ENCODE measurements at regions not wholly inside any gene's neighbourhood (a gene's known extent, or its start where the extent isn't known, plus 50 kb on each side); places are given as distances from the start of the nearest gene placed in this dataset.

DNA sequence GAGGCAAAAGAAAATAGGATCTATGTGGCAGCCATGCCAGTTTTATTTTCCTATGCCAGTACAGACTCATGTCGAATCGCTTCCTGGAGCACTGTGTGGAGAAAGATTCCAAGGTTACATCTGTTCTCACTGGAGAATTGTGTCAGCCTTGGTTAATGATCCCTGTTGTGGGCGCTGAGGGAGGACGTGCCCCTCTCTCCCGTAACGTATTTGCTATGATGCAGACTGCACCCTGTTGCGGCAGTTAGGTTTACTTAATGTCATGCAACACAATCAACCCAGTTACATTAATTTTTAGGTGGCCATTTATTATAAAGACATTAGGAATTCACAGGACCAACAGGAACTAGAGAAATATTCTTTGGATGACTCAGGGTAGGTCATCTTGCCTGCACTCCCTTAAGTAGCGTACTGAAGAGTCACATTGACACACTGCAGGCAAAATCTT is 892.9 kb downstream of the EFNB2 start:
- H3K27me3 ChIP-seq (ENCODE audit: control insufficient read depth in 1 of 2, insufficient read depth in 2 of 2, low read length in 2 of 2): no peaks in the 10 kb centered on the region
- no peak overlapping the region for H3K27ac ChIP-seq (ENCODE audit: low read length)
- no peaks in the 10 kb centered on the region for H3K9me3 ChIP-seq (ENCODE audit: control insufficient read depth in 2 of 2, low read length in 2 of 2)
- no peak overlapping the region for H3K4me3 ChIP-seq (ENCODE audit: low read length in 2 of 2)
- no peaks in the 10 kb centered on the region for H3K4me1 ChIP-seq (ENCODE audit: control insufficient read depth, insufficient read depth, low read length)
- no peaks in the 10 kb centered on the region for H3K36me3 ChIP-seq (ENCODE audit: control insufficient read depth in 2 of 2, insufficient read depth in 2 of 2, low read length in 2 of 2)
- H3K9ac ChIP-seq (ENCODE audit: low read length in 2 of 2): no peak overlapping the region

DNA sequence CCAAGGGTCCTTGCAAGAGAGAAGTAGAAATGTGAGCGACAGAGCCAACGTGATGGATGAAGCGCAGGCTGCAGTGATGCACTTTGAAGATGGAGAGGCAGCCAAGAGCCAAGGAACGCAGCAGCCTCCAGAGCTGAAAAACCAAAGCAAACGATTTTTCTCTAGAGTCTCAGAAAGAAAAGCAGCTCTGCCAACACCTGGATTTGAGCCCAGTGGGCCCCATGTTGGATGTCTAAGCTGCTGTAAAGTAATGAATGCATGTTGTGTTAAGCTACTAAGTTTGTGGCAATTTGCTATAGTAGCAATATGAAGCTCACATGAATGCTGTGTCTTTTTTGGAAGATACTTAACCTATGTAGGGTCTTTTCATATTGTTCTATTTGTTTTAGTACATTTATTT is 894.3 kb downstream of the EFNB2 start:
- no peak overlapping the region for H3K4me3 ChIP-seq (ENCODE audit: low read length in 2 of 2)
- H3K9me3 ChIP-seq (ENCODE audit: control insufficient read depth in 2 of 2, low read length in 2 of 2): no peaks in the 10 kb centered on the region
- H3K27ac ChIP-seq (ENCODE audit: low read length): no peak overlapping the region
- no peak overlapping the region for H3K9ac ChIP-seq (ENCODE audit: low read length in 2 of 2)
- H3K4me1 ChIP-seq (ENCODE audit: control insufficient read depth, insufficient read depth, low read length): no peaks in the 10 kb centered on the region
- no peaks in the 10 kb centered on the region for H3K36me3 ChIP-seq (ENCODE audit: control insufficient read depth in 2 of 2, insufficient read depth in 2 of 2, low read length in 2 of 2)
- no peaks in the 10 kb centered on the region for H3K27me3 ChIP-seq (ENCODE audit: control insufficient read depth in 1 of 2, insufficient read depth in 2 of 2, low read length in 2 of 2)

DNA sequence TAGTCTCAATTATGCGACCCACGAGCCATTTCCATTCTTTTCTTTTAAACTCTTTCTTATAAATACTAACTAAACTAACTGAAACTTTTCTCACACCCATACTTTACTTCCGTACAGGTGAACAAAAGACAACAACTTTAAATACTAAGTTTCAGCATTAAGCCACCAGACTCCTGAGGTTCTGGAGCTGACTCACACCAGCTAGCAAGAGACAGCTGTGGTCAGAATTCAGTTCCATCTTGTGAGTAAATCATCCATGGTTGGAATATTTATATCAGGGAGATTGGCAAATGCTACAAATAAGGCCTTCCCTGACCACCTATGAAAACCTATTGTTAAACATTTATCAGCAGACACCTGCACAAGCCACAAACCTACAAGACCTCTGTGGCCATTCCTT is 897.0 kb downstream of the EFNB2 start:
- Histone ChIP-seq H3K36me3 (ENCODE audit: control insufficient read depth in 2 of 2, insufficient read depth in 2 of 2, low read length in 2 of 2) (no peaks in the 10 kb centered on the region), H3K9me3 (ENCODE audit: control insufficient read depth in 2 of 2, low read length in 2 of 2) (no peaks in the 10 kb centered on the region), H3K4me3 (ENCODE audit: low read length in 2 of 2) (no peak overlapping the region), H3K27ac (ENCODE audit: low read length) (no peak overlapping the region), H3K4me1 (ENCODE audit: control insufficient read depth, insufficient read depth, low read length) (no peaks in the 10 kb centered on the region), H3K27me3 (ENCODE audit: control insufficient read depth in 1 of 2, insufficient read depth in 2 of 2, low read length in 2 of 2) (no peaks in the 10 kb centered on the region), H3K9ac (ENCODE audit: low read length in 2 of 2) (no peak overlapping the region)

DNA sequence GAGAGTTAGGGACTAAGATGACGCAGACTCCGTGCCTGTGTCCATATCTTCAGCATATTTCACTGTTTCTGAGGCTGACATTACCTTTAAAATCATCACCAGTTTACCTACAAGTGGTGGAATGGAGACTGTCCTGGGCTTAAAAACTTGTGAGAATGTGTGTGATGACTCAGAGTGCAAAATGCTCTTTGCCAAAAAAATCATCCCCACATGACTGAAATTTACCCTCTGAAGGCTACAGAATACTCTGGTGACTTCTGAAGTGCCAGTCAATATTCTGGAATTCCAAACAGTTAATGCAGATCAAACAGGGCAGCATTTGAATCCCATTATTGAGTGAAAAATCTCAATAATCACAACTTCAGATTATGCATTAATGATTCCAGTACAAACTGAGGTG is 901.4 kb downstream of the EFNB2 start:
- H3K36me3 ChIP-seq (ENCODE audit: control insufficient read depth in 2 of 2, insufficient read depth in 2 of 2, low read length in 2 of 2): no peaks in the 10 kb centered on the region
- no peaks in the 10 kb centered on the region for H3K9me3 ChIP-seq (ENCODE audit: control insufficient read depth in 2 of 2, low read length in 2 of 2)
- H3K27me3 ChIP-seq (ENCODE audit: control insufficient read depth in 1 of 2, insufficient read depth in 2 of 2, low read length in 2 of 2): no peaks in the 10 kb centered on the region
- H3K27ac ChIP-seq (ENCODE audit: low read length): no peak overlapping the region
- H3K4me1 ChIP-seq (ENCODE audit: control insufficient read depth, insufficient read depth, low read length): no peaks in the 10 kb centered on the region
- H3K9ac ChIP-seq (ENCODE audit: low read length in 2 of 2): no peak overlapping the region
- H3K4me3 ChIP-seq (ENCODE audit: low read length in 2 of 2): no peak overlapping the region

DNA sequence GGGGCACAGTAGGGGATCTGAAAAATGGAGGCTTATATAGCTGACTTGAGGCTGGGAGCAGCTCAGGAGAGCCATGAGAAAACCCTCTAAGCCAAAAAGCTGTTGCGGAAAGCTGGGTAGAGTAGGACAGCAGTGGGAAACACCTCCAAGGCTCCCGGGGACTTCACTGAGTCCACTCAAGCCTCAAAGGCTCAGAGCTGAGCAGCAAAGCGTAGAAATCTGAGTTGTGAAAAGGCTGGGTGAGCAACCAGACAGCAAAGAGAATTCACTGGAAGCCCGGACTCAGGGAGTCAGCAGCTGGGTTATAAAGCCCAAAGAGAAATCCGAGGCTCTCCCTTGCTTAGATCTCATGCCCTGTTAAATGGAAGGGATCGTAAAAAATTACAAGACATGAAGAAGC is 905.0 kb downstream of the EFNB2 start:
- H3K9me3 ChIP-seq (ENCODE audit: control insufficient read depth in 2 of 2, low read length in 2 of 2): no peaks in the 10 kb centered on the region
- no peaks in the 10 kb centered on the region for H3K36me3 ChIP-seq (ENCODE audit: control insufficient read depth in 2 of 2, insufficient read depth in 2 of 2, low read length in 2 of 2)
- no peaks in the 10 kb centered on the region for H3K4me1 ChIP-seq (ENCODE audit: control insufficient read depth, insufficient read depth, low read length)
- H3K27me3 ChIP-seq (ENCODE audit: control insufficient read depth in 1 of 2, insufficient read depth in 2 of 2, low read length in 2 of 2): no peaks in the 10 kb centered on the region
- no peak overlapping the region for H3K4me3 ChIP-seq (ENCODE audit: low read length in 2 of 2)
- H3K9ac ChIP-seq (ENCODE audit: low read length in 2 of 2): no peak overlapping the region
- H3K27ac ChIP-seq (ENCODE audit: low read length): no peak overlapping the region

DNA sequence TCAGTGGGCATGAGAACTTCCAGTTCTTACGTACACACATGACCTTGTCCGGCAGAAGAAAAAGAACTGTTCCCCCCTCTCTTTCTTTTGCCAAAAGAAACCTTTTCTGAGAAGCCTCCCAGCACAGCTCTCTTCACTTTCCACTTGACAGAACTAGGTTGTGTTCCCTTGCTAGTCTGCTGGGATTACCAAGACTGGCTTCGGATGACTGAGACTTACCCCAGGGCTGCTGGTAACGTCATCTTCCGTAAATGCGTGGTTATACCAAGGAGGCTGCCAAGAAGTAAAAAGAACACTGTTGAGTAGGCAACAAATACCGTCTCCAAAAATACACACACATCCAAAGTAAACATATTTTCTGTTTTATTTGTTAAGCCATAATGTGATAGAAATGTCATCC is 908.2 kb downstream of the EFNB2 start:
- H3K4me3 ChIP-seq (ENCODE audit: low read length in 2 of 2): no peak overlapping the region
- H3K4me1 ChIP-seq (ENCODE audit: control insufficient read depth, insufficient read depth, low read length): no peaks in the 10 kb centered on the region
- H3K27ac ChIP-seq (ENCODE audit: low read length): no peak overlapping the region
- no peak overlapping the region for H3K9ac ChIP-seq (ENCODE audit: low read length in 2 of 2)
- no peaks in the 10 kb centered on the region for H3K9me3 ChIP-seq (ENCODE audit: control insufficient read depth in 2 of 2, low read length in 2 of 2)
- no peaks in the 10 kb centered on the region for H3K36me3 ChIP-seq (ENCODE audit: control insufficient read depth in 2 of 2, insufficient read depth in 2 of 2, low read length in 2 of 2)
- H3K27me3 ChIP-seq (ENCODE audit: control insufficient read depth in 1 of 2, insufficient read depth in 2 of 2, low read length in 2 of 2): no peaks in the 10 kb centered on the region

DNA sequence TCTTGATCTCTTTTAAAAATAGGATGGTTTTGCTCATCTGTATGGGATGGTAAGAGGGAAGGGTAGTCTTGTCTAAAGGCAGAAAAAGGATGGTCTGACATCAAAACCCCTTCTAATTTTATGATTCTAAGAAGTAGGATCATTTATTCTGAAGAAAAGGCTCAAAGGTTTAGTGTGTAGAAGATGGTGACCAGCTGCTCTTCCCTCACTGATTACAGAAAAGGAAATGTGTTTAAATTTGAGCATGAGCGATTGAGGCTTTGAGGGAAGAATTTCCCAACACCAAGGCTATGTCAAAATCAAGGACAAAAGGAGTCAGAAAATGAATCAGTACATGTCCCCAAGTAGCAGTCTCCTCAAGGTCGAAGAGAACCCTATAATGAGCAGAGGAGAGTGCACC is 909.8 kb downstream of the EFNB2 start:
- Histone ChIP-seq H3K9ac (ENCODE audit: low read length in 2 of 2) (no peak overlapping the region), H3K4me1 (ENCODE audit: control insufficient read depth, insufficient read depth, low read length) (no peaks in the 10 kb centered on the region), H3K27ac (ENCODE audit: low read length) (no peak overlapping the region), H3K36me3 (ENCODE audit: control insufficient read depth in 2 of 2, insufficient read depth in 2 of 2, low read length in 2 of 2) (no peaks in the 10 kb centered on the region), H3K27me3 (ENCODE audit: control insufficient read depth in 1 of 2, insufficient read depth in 2 of 2, low read length in 2 of 2) (no peaks in the 10 kb centered on the region), H3K9me3 (ENCODE audit: control insufficient read depth in 2 of 2, low read length in 2 of 2) (no peaks in the 10 kb centered on the region), H3K4me3 (ENCODE audit: low read length in 2 of 2) (no peak overlapping the region)

DNA sequence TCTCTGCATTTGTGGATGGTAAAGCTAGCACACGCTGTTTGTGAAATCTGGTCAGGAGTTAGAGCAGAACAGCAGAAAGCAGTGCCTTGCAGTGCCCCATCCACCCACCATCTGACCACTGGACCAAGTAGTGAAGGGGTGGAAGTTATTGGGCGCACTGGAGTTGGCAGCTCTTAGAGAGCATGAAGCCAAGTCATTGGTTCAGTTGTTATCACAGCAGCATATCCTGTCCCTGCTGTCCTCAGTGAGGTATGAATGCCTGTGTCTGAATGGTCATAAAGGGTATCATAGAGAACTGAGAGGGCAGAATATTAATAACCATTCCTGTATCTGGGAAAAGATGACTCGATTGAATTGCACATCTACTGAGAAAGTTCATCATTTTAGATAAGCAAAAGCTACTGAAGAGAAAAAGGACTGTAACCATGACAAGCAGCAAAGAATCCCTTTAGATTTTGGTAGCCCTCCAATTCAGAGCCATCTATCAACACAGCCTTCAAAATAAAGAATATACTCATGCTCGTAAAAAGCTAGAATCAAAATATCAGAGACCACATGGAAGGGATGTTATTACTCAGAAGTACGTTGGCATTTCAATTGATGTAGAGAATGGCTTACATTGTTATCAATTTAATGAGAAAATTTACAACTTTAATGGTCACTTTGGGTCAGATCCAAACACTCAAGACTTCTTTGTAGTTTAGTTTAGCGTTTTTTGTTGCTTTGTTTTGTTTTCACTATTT is 919.0 kb downstream of the EFNB2 start:
- Histone ChIP-seq H3K4me1 (ENCODE audit: control insufficient read depth, insufficient read depth, low read length) (peaks cover 7% of the 10 kb centered on the region), H3K27me3 (ENCODE audit: control insufficient read depth in 1 of 2, insufficient read depth in 2 of 2, low read length in 2 of 2) (no peaks in the 10 kb centered on the region), H3K4me3 (ENCODE audit: low read length in 2 of 2) (no peak overlapping the region), H3K36me3 (ENCODE audit: control insufficient read depth in 2 of 2, insufficient read depth in 2 of 2, low read length in 2 of 2) (no peaks in the 10 kb centered on the region), H3K9me3 (ENCODE audit: control insufficient read depth in 2 of 2, low read length in 2 of 2) (no peaks in the 10 kb centered on the region), H3K9ac (ENCODE audit: low read length in 2 of 2) (no peak overlapping the region), H3K27ac (ENCODE audit: low read length) (no peak overlapping the region)

DNA sequence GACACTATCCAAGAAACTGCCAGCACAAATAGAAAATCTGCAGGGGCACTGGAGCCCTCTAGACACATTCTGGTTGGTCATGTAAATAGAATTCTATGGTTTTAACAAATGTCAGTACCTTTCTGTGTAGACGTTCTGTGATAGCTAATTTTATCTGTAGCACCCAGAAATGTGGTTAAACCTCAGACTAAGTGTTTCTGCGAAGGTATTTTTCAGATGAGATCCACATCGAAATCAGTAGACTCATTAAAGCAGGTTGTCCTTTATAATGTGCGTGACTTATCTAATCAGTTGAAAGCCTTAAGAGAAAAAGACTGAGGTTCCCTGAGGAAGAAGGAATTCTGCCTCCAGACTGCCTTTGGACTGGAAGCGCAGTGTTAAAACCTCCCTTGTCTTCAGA is 922.9 kb downstream of the EFNB2 start:
- H3K4me3 ChIP-seq (ENCODE audit: low read length in 2 of 2): no peak overlapping the region
- H3K27me3 ChIP-seq (ENCODE audit: control insufficient read depth in 1 of 2, insufficient read depth in 2 of 2, low read length in 2 of 2): no peaks in the 10 kb centered on the region
- no peak overlapping the region for H3K27ac ChIP-seq (ENCODE audit: low read length)
- H3K9me3 ChIP-seq (ENCODE audit: control insufficient read depth in 2 of 2, low read length in 2 of 2): no peaks in the 10 kb centered on the region
- H3K9ac ChIP-seq (ENCODE audit: low read length in 2 of 2): no peak overlapping the region
- peaks cover 7% of the 10 kb centered on the region for H3K4me1 ChIP-seq (ENCODE audit: control insufficient read depth, insufficient read depth, low read length)
- no peaks in the 10 kb centered on the region for H3K36me3 ChIP-seq (ENCODE audit: control insufficient read depth in 2 of 2, insufficient read depth in 2 of 2, low read length in 2 of 2)

DNA sequence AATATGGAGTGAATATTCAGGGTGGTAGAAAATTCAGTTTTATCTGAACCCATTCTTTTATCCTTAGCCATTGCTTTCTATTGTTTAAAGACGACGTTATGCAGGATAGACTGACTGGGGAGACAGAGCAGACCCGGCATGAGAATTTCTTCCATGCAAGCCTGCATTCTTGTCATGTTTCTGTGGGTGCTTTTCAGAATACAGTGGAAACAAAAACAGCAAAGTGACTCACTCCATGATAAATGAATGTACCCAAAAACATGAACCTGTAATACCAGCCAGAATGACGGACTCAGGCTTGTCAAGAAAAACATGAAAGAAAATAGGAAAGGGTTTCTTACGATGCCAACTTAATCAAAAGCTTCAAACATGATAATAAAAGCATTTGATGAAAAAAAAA is 924.0 kb downstream of the EFNB2 start:
- peak overlapping the region in 1 of 2 donors; percentile 1 for H3K4me3 ChIP-seq (ENCODE audit: low read length in 2 of 2)
- no peak overlapping the region for H3K9ac ChIP-seq (ENCODE audit: low read length in 2 of 2)

DNA sequence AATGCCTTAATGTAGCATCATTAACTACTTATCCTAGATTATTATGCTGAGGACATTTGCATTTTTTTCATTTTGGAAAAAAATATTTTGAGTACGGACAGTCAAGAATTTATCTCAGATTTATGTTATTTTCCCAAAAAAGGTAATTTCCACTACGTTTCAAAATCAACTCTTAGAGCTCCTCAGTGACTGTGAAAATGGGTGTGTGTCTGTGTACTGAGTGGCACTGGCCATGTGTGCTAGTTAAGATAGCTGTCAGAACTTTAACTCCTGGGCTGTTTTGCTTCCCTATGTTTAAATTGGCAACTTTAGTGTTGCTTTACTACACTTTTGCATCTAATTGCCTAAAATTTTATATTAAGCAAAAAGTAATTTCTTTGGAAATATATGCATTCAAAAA is 927.4 kb downstream of the EFNB2 start:
- no peaks in the 10 kb centered on the region for H3K36me3 ChIP-seq (ENCODE audit: control insufficient read depth in 2 of 2, insufficient read depth in 2 of 2, low read length in 2 of 2)
- no peak overlapping the region for H3K4me3 ChIP-seq (ENCODE audit: low read length in 2 of 2)
- H3K9ac ChIP-seq (ENCODE audit: low read length in 2 of 2): no peak overlapping the region
- H3K27ac ChIP-seq (ENCODE audit: low read length): no peak overlapping the region
- peaks cover 7% of the 10 kb centered on the region for H3K4me1 ChIP-seq (ENCODE audit: control insufficient read depth, insufficient read depth, low read length)
- H3K9me3 ChIP-seq (ENCODE audit: control insufficient read depth in 2 of 2, low read length in 2 of 2): no peaks in the 10 kb centered on the region
- no peaks in the 10 kb centered on the region for H3K27me3 ChIP-seq (ENCODE audit: control insufficient read depth in 1 of 2, insufficient read depth in 2 of 2, low read length in 2 of 2)

More for the DNA sequence above, 924.0 kb downstream of the EFNB2 start:
- Histone ChIP-seq H3K9me3 (ENCODE audit: control insufficient read depth in 2 of 2, low read length in 2 of 2) (no peaks in the 10 kb centered on the region), H3K27ac (ENCODE audit: low read length) (no peak overlapping the region), H3K4me1 (ENCODE audit: control insufficient read depth, insufficient read depth, low read length) (peaks cover 7% of the 10 kb centered on the region), H3K27me3 (ENCODE audit: control insufficient read depth in 1 of 2, insufficient read depth in 2 of 2, low read length in 2 of 2) (no peaks in the 10 kb centered on the region), H3K36me3 (ENCODE audit: control insufficient read depth in 2 of 2, insufficient read depth in 2 of 2, low read length in 2 of 2) (no peaks in the 10 kb centered on the region)
